GM12878 (cell line): ENCODE measurements at regions not wholly inside any gene's neighbourhood (a gene's known extent, or its start where the extent isn't known, plus 50 kb on each side); places are given as distances from the start of the nearest gene placed in this dataset.

Experiments
- ATAC-seq: fragments of 200-7000 bp; cut with Tn5 transposase; 3 replicates; pipeline ENCODE4 v1.9.1; 2020; ENCODE audit warnings: mild to moderate bottlenecking, moderate library complexity
- BruUV-seq: library from RNA; stranded (reverse); fragments of 400-500 nt; replicated peaks from 2 replicates; lab custom pipeline; 2021; lab: Mats Ljungman, UMichigan
- CTCF ChIA-PET: fragments of 300-600 bp; sonication (Branson Sonifier 250); formaldehyde crosslinking; extraction: SDS; loops from one replicate; lab custom pipeline; 2021; ENCODE audit warnings: inconsistent platforms; lab: Yijun Ruan, JAX
- POLR2A ChIA-PET: fragments of 350-600 bp; formaldehyde crosslinking; extraction: SDS; loops from one replicate; lab custom pipeline; 2021; ENCODE audit warnings: inconsistent platforms; lab: Charles Lee
- RAD21 ChIA-PET: fragments of 300-600 bp; sonication (Branson Sonifier 250); formaldehyde crosslinking; loops from one replicate; lab custom pipeline; 2023; ENCODE audit warnings: antibody characterized with exemption; ENCODE audit not compliant: unreplicated experiment; lab: Charles Lee
- SMC1A ChIA-PET: fragments of 300-600 bp; sonication (Branson Sonifier 250); formaldehyde crosslinking; loops from one replicate; lab custom pipeline; 2023; ENCODE audit not compliant: unreplicated experiment, uncharacterized antibody; lab: Charles Lee
- DNase-seq: peaks from one replicate; pipeline ENCODE4 v3.0.0-alpha.2; 2011; ENCODE audit warnings: low read depth, low spot score
- FAIRE-seq: peaks from 3 replicates; lab custom pipeline; 2011; peaks lifted over from hg19 to GRCh38; lab: Jason Lieb, UNC
- H2AFZ ChIP-seq: 2 replicates; pipeline ENCODE4 v1.6.0; 2011; ENCODE audit warnings: low read depth, low read length, control low read depth; ENCODE audit not compliant: control insufficient read depth
- H3K27ac ChIP-seq: 2 replicates; pipeline ENCODE4 v1.5.1; 2011; ENCODE audit warnings: control low read depth; ENCODE audit not compliant: control insufficient read depth, insufficient read depth
- H3K27me3 ChIP-seq, 2 experiments: replicated peaks in 1 of 2; 2 replicates each; pipeline versions ENCODE4 v1.6.0 to v1.6.1; 2011; ENCODE audit warnings: low read length in 1 of 2; ENCODE audit not compliant: control insufficient read depth in 2 of 2, insufficient read depth in 2 of 2
- H3K36me3 ChIP-seq, 2 experiments: 2 replicates each; pipeline ENCODE4 v1.5.1; 2011; ENCODE audit warnings: low read length in 1 of 2; ENCODE audit not compliant: control insufficient read depth in 2 of 2, insufficient read depth in 2 of 2
- H3K4me1 ChIP-seq: 2 replicates; pipeline ENCODE4 v1.6.1; 2011; ENCODE audit warnings: mild to moderate bottlenecking, low read length, moderate library complexity, mixed read lengths; ENCODE audit not compliant: control insufficient read depth, insufficient read depth
- H3K4me2 ChIP-seq: 2 replicates; pipeline ENCODE4 v1.6.0; 2011; ENCODE audit warnings: control low read depth; ENCODE audit not compliant: control insufficient read depth, insufficient read depth
- H3K4me3 ChIP-seq: fragments of 200-600 bp; sonication (generic); 2 replicates; pipeline ENCODE4 v1.5.1; 2016
- H3K79me2 ChIP-seq: 2 replicates; pipeline ENCODE4 v1.6.0; 2011; ENCODE audit warnings: low read length; ENCODE audit not compliant: control insufficient read depth, insufficient read depth
- H3K9ac ChIP-seq: 2 replicates; pipeline ENCODE4 v1.8.0; 2011; ENCODE audit warnings: low read length, control low read depth, mixed read lengths; ENCODE audit not compliant: control insufficient read depth, insufficient read depth
- H3K9me3 ChIP-seq: replicated peaks from 3 replicates; pipeline ENCODE4 v1.5.1; 2011; ENCODE audit warnings: mild to moderate bottlenecking, low read length; ENCODE audit not compliant: control insufficient read depth, insufficient read depth
- H4K20me1 ChIP-seq: 2 replicates; pipeline ENCODE4 v1.6.0; 2011; ENCODE audit not compliant: control insufficient read depth, insufficient read depth
- BMI1 ChIP-seq: fragments of 450-650 bp; IDR thresholded peaks from 2 replicates; pipeline ENCODE4 v1.6.1; 2016; ENCODE audit warnings: mild to moderate bottlenecking, moderate library complexity, borderline replicate concordance
- E2F4 ChIP-seq: IDR thresholded peaks from 2 replicates; pipeline ENCODE4 v1.6.1; 2012; ENCODE audit warnings: low read depth, low read length, improper control_type of control experiment
- ELK1 ChIP-seq: IDR thresholded peaks from 2 replicates; pipeline ENCODE4 v1.6.1; 2012; ENCODE audit warnings: low read depth, low read length, improper control_type of control experiment
- HCFC1 ChIP-seq: fragments of 150-350 bp; IDR thresholded peaks from 2 replicates; pipeline ENCODE4 v1.6.1; 2014; ENCODE audit warnings: low read length
- TAF1 ChIP-seq: IDR thresholded peaks from 2 replicates; pipeline ENCODE4 v1.6.1; 2011; ENCODE audit warnings: mild to moderate bottlenecking, low read depth, low read length, borderline replicate concordance
- WGBS: methylation state at CpG from one replicate; pipeline ENCODE4 v1.1.6; 2016; ENCODE audit warnings: low lambda C conversion rate; ENCODE audit not compliant: insufficient replicate concordance, insufficient coverage; ENCODE audit errors: missing lambda C conversion rate; 5-methylcytosine and 5-hydroxymethylcytosine counted together
- in situ Hi-C: fragments of 300-500 bp; cut with MboI; formaldehyde crosslinking; loops from 9 replicates; pipeline ENCODE4 v1.14.3; 2018; ENCODE audit warnings: mixed read lengths
- intact Hi-C: fragments of 100-400 bp; cut with micrococcal nuclease; formaldehyde crosslinking; loops from one replicate; pipeline ENCODE4 v1.14.2; 2022; ENCODE audit not compliant: unreplicated experiment
- TF ChIP-seq, protein P1 (sequence below): IDR thresholded peaks from 2 replicates; pipeline ENCODE4 v1.6.1; 2011; ENCODE audit warnings: low read depth, low read length, improper control_type of control experiment, borderline replicate concordance
- TF ChIP-seq, protein P2 (sequence below): fragments of 450-650 bp; IDR thresholded peaks from 2 replicates; pipeline ENCODE4 v1.6.1; 2017; ENCODE audit warnings: borderline replicate concordance

GRCh38 chr13:77838271-77838670 lies 80.4 kb downstream of the EDNRB start:
- ChIA-PET CTCF (no interaction called here), SMC1A (no interaction called here), RAD21 (no interaction called here), POLR2A (no interaction called here)
- no peak overlapping the region for H3K4me3 ChIP-seq
- no peak for DNase-seq
- ATAC-seq = no peak
- H3K79me2 ChIP-seq = no peaks in the 10 kb centered on the region
- in situ Hi-C loops (no loop called here), intact Hi-C loops (no loop called here)
- no peaks in the 10 kb centered on the region for H3K27me3 ChIP-seq
- no peak for FAIRE-seq
- H3K36me3 ChIP-seq = no peaks in the 10 kb centered on the region
- H3K9ac ChIP-seq = no peak overlapping the region
- TF ChIP-seq HCFC1 (no peak), ELK1 (no peak), BMI1 (no peak), E2F4 (no peak), TAF1 (no peak)
- TF ChIP-seq, protein P1, sequence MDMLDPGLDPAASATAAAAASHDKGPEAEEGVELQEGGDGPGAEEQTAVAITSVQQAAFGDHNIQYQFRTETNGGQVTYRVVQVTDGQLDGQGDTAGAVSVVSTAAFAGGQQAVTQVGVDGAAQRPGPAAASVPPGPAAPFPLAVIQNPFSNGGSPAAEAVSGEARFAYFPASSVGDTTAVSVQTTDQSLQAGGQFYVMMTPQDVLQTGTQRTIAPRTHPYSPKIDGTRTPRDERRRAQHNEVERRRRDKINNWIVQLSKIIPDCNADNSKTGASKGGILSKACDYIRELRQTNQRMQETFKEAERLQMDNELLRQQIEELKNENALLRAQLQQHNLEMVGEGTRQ = no peak
- TF ChIP-seq, protein P2, sequence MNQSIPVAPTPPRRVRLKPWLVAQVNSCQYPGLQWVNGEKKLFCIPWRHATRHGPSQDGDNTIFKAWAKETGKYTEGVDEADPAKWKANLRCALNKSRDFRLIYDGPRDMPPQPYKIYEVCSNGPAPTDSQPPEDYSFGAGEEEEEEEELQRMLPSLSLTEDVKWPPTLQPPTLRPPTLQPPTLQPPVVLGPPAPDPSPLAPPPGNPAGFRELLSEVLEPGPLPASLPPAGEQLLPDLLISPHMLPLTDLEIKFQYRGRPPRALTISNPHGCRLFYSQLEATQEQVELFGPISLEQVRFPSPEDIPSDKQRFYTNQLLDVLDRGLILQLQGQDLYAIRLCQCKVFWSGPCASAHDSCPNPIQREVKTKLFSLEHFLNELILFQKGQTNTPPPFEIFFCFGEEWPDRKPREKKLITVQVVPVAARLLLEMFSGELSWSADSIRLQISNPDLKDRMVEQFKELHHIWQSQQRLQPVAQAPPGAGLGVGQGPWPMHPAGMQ = no peak
- H3K4me2 ChIP-seq = no peak overlapping the region
- H4K20me1 ChIP-seq = no peaks in the 10 kb centered on the region
- BruUV-seq = no TSS peak
- no peaks in the 10 kb centered on the region for H3K4me1 ChIP-seq
- WGBS = 20% methylated on average over 2 of the region's 2 CpGs
- no peaks in the 10 kb centered on the region for H3K9me3 ChIP-seq
- H2AFZ ChIP-seq = no peak overlapping the region
- H3K27ac ChIP-seq = no peak overlapping the region
